ENCODE measurements at regions not wholly inside any gene's neighbourhood (a gene's known extent, or its start where the extent isn't known, plus 50 kb on each side); places are given as distances from the start of the nearest gene placed in this dataset.

- DNase-seq (ENCODE audit: low read depth, low spot score), result peak; percentile 60
- in situ Hi-C loops (cut with HindIII; ENCODE audit: low sequenced_read_pairs), result no loop called here
- no peak overlapping the region for H3K4me3 ChIP-seq (ENCODE audit: low read depth, low read length)
- TF ChIP-seq CTCF (IDR thresholded peaks at IDR 0.05; ENCODE audit: low read depth, low read length), result no peak
Measured at GRCh38 chr7:156064971-156065386, 252.7 kb upstream of the SHH start.

GRCh38 chr7:156063241-156063810, 251.1 kb upstream of the SHH start:
- in situ Hi-C loops (cut with HindIII; ENCODE audit: low sequenced_read_pairs), result no loop called here
- no peak for DNase-seq (ENCODE audit: low read depth, low spot score)
- H3K4me3 ChIP-seq (ENCODE audit: low read depth, low read length), result no peak overlapping the region
- no peak for TF ChIP-seq CTCF (IDR thresholded peaks at IDR 0.05; ENCODE audit: low read depth, low read length)

GRCh38 chr7:156062286-156062685, 250.0 kb upstream of the SHH start:
- no peak for TF ChIP-seq CTCF (IDR thresholded peaks at IDR 0.05; ENCODE audit: low read depth, low read length)
- in situ Hi-C loops (cut with HindIII; ENCODE audit: low sequenced_read_pairs), result no loop called here
- no peak overlapping the region for H3K4me3 ChIP-seq (ENCODE audit: low read depth, low read length)
- DNase-seq (ENCODE audit: low read depth, low spot score), result no peak

GRCh38 chr7:156061689-156062255, 249.5 kb upstream of the SHH start:
- in situ Hi-C loops (cut with HindIII; ENCODE audit: low sequenced_read_pairs), result no loop called here
- no peak overlapping the region for H3K4me3 ChIP-seq (ENCODE audit: low read depth, low read length)
- TF ChIP-seq CTCF (IDR thresholded peaks at IDR 0.05; ENCODE audit: low read depth, low read length), result no peak
- no peak for DNase-seq (ENCODE audit: low read depth, low spot score)

DNA sequence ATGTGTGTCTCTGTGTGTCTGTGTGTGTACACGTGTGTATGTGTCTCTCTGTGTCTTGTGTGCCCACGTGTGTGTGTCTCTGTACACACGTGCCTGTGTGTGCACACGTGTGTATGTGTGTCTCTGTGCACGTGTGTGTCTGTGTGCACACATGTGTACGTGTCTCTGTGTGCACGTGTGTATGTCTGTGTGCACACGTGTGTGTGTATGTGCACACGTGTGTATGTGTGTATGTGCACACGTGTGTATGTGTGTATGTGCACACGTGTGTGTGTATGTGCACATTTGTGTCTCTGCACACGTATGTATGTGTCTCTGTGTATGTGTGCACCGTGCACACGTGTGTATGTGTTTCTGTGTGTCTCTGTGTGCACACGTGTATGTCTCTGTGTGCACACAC, 248.7 kb upstream of the SHH start:
- no peak for TF ChIP-seq CTCF (IDR thresholded peaks at IDR 0.05; ENCODE audit: low read depth, low read length)
- DNase-seq (ENCODE audit: low read depth, low spot score), result no peak
- no peak overlapping the region for H3K4me3 ChIP-seq (ENCODE audit: low read depth, low read length)
- in situ Hi-C loops (cut with HindIII; ENCODE audit: low sequenced_read_pairs), result no loop called here

GRCh38 chr7:156059369-156059768, 247.1 kb upstream of the SHH start:
- DNase-seq (ENCODE audit: low read depth, low spot score), result no peak
- no peak overlapping the region for H3K4me3 ChIP-seq (ENCODE audit: low read depth, low read length)
- no peak for TF ChIP-seq CTCF (IDR thresholded peaks at IDR 0.05; ENCODE audit: low read depth, low read length)
- in situ Hi-C loops (cut with HindIII; ENCODE audit: low sequenced_read_pairs), result no loop called here
